Trophoblast cell (in vitro differentiated cells and primary cell): ENCODE measurements at regions not wholly inside any gene's neighbourhood (a gene's known extent, or its start where the extent isn't known, plus 50 kb on each side); places are given as distances from the start of the nearest gene placed in this dataset.

Experiments
- DNase-seq, 2 donors: peaks; one replicate each; pipeline ENCODE4 v3.0.0-alpha.2; 2016
- H2AFZ ChIP-seq: 2 replicates; pipeline ENCODE4 v1.6.1; 2013; ENCODE audit warnings: low read length, moderate library complexity, mild to moderate bottlenecking; ENCODE audit not compliant: insufficient read depth, poor library complexity
- H2AK5ac ChIP-seq: 2 replicates; pipeline ENCODE4 v1.6.1; 2013; ENCODE audit warnings: mild to moderate bottlenecking, low read length
- H2BK120ac ChIP-seq: 2 replicates; pipeline ENCODE4 v1.6.1; 2013; ENCODE audit warnings: low read length, mild to moderate bottlenecking, moderate library complexity; ENCODE audit not compliant: insufficient read depth, poor library complexity
- H2BK12ac ChIP-seq: 2 replicates; pipeline ENCODE4 v1.6.1; 2013; ENCODE audit warnings: mild to moderate bottlenecking, low read length, moderate library complexity
- H2BK5ac ChIP-seq: 2 replicates; pipeline ENCODE4 v1.6.1; 2013; ENCODE audit warnings: low read length, low read depth, moderate library complexity, mild to moderate bottlenecking; ENCODE audit not compliant: poor library complexity
- H3K14ac ChIP-seq: 2 replicates; pipeline ENCODE4 v1.6.1; 2013; ENCODE audit warnings: mild to moderate bottlenecking, low read length
- H3K18ac ChIP-seq: 2 replicates; pipeline ENCODE4 v1.6.1; 2013; ENCODE audit warnings: mild to moderate bottlenecking, low read length
- H3K23ac ChIP-seq: 2 replicates; pipeline ENCODE4 v1.6.1; 2013; ENCODE audit warnings: low read length
- H3K27ac ChIP-seq: 2 replicates; pipeline ENCODE4 v1.5.1; 2013; ENCODE audit warnings: low read depth, mild to moderate bottlenecking, inconsistent platforms, low read length, moderate library complexity
- H3K27me3 ChIP-seq: 2 replicates; pipeline ENCODE4 v1.6.1; 2013; ENCODE audit warnings: inconsistent platforms, mild to moderate bottlenecking, low read length, moderate library complexity; ENCODE audit not compliant: insufficient read depth
- H3K36me3 ChIP-seq, 2 experiments: 1 replicate in 1 of 2; 2 replicates in 1 of 2; pipeline ENCODE4 v1.6.1; 2013; ENCODE audit warnings: low read length in 2 of 2, mild to moderate bottlenecking in 2 of 2, moderate library complexity in 1 of 2; ENCODE audit not compliant: insufficient read depth in 2 of 2, control insufficient read depth in 1 of 2
- H3K4ac ChIP-seq: 2 replicates; pipeline ENCODE4 v1.6.1; 2013; ENCODE audit warnings: low read depth, mild to moderate bottlenecking, low read length, moderate library complexity
- H3K4me1 ChIP-seq, 2 experiments: 1 replicate in 1 of 2; 2 replicates in 1 of 2; pipeline ENCODE4 v1.6.1; 2013; ENCODE audit warnings: low read length in 2 of 2, mild to moderate bottlenecking in 2 of 2, moderate library complexity in 1 of 2; ENCODE audit not compliant: insufficient read depth in 2 of 2, control insufficient read depth in 1 of 2
- H3K4me2 ChIP-seq: 2 replicates; pipeline ENCODE4 v1.6.1; 2013; ENCODE audit warnings: inconsistent platforms, mild to moderate bottlenecking, low read length, moderate library complexity
- H3K4me3 ChIP-seq: 2 replicates; pipeline ENCODE4 v1.5.1; 2013; ENCODE audit warnings: mild to moderate bottlenecking, low read depth, low read length, inconsistent platforms
- H3K79me1 ChIP-seq: one replicate; pipeline ENCODE4 v1.6.1; 2013; ENCODE audit warnings: low read length
- H3K79me2 ChIP-seq: 2 replicates; pipeline ENCODE4 v1.6.1; 2013; ENCODE audit warnings: low read length, mild to moderate bottlenecking; ENCODE audit not compliant: control insufficient read depth, insufficient read depth, poor library complexity
- H3K9ac ChIP-seq: 2 replicates; pipeline ENCODE4 v1.6.1; 2013; ENCODE audit warnings: mild to moderate bottlenecking, low read length
- H3K9me3 ChIP-seq: 2 replicates; pipeline ENCODE4 v1.6.1; 2013; ENCODE audit warnings: low read depth, mild to moderate bottlenecking, control low read depth, inconsistent platforms, low read length; ENCODE audit not compliant: insufficient read depth
- H4K12ac ChIP-seq: 2 replicates; pipeline ENCODE4 v1.6.1; 2013; ENCODE audit warnings: low read depth, mild to moderate bottlenecking, low read length, moderate library complexity
- H4K8ac ChIP-seq: 2 replicates; pipeline ENCODE4 v1.6.1; 2013; ENCODE audit warnings: low read depth, mild to moderate bottlenecking, low read length, moderate library complexity
- H4K91ac ChIP-seq: one replicate; pipeline ENCODE4 v1.6.1; 2013; ENCODE audit warnings: low read depth, mild to moderate bottlenecking, low read length, moderate library complexity
- WGBS: extraction: QIAGEN DNeasy Blood & Tissue Kit; methylation state at CpG from one replicate; pipeline ENCODE4 v1.1.7; 2013; ENCODE audit warnings: missing lambda C conversion rate; ENCODE audit not compliant: insufficient read length, insufficient coverage; ENCODE audit errors: extremely low coverage; 5-methylcytosine and 5-hydroxymethylcytosine counted together

- no peak overlapping the region for H4K91ac ChIP-seq
- H4K12ac ChIP-seq: no peak overlapping the region
- no peak overlapping the region for H2BK5ac ChIP-seq
- no peaks in the 10 kb centered on the region for H3K79me2 ChIP-seq
- H3K36me3 ChIP-seq: no peaks in the 10 kb centered on the region
- no peak overlapping the region for H3K4me3 ChIP-seq
- 100% methylated on average over 1 of the region's 2 CpGs for WGBS
- H2BK12ac ChIP-seq: no peak overlapping the region
- H4K8ac ChIP-seq: no peak overlapping the region
- no peak overlapping the region for H2AFZ ChIP-seq
- no peaks in the 10 kb centered on the region for H3K4me1 ChIP-seq
- H3K14ac ChIP-seq: no peak overlapping the region
- H3K27me3 ChIP-seq: no peaks in the 10 kb centered on the region
- H3K23ac ChIP-seq: no peak overlapping the region
- DNase-seq: no peak
- H2BK120ac ChIP-seq: no peak overlapping the region
- H3K9ac ChIP-seq: no peak overlapping the region
- no peak overlapping the region for H3K4ac ChIP-seq
- no peak overlapping the region for H3K18ac ChIP-seq
- H3K27ac ChIP-seq: no peak overlapping the region
- H2AK5ac ChIP-seq: no peak overlapping the region
- no peaks in the 10 kb centered on the region for H3K79me1 ChIP-seq
- no peak overlapping the region for H3K4me2 ChIP-seq
- H3K9me3 ChIP-seq: no peaks in the 10 kb centered on the region
Measured at GRCh38 chr11:134687548-134687947, 275.5 kb upstream of the B3GAT1 start.

DNA sequence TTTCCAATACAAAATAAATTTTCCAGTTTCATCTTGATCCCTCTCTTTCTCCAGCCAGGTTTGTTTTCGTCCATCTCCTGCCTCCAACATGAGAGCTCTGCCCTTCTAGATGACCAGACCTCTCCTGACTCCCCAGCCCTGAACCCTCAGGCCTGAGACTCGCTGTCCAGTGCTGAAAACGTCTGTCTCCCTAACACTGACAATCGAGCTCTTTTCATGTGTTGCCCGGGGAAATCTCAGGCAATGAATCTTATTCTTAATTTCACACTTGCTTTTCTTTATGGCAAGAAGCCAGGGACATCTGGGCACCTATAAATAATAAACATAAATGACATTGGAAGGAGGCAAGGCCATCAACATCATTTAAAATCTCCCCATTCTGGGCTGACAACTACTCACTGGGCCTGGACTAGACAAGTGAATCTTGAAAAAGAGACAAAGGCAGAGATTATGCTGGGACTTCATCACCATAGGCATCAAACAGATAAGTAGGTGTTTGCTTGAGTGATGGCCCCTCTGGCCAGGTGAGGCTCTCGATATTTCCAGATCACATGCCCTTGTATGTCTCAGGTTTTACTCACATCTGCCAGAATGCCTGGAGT is 274.5 kb upstream of the B3GAT1 start:
- Histone ChIP-seq H2BK120ac (no peak overlapping the region), H3K14ac (no peak overlapping the region), H3K4me3 (no peak overlapping the region), H3K9me3 (no peaks in the 10 kb centered on the region), H2AK5ac (no peak overlapping the region), H3K36me3 (no peaks in the 10 kb centered on the region), H3K4me2 (no peak overlapping the region), H3K4me1 (no peaks in the 10 kb centered on the region), H3K9ac (no peak overlapping the region), H4K91ac (no peak overlapping the region), H4K12ac (no peak overlapping the region), H3K79me1 (no peaks in the 10 kb centered on the region), H3K23ac (no peak overlapping the region), H2AFZ (no peak overlapping the region), H2BK12ac (no peak overlapping the region), H3K27ac (no peak overlapping the region), H2BK5ac (no peak overlapping the region), H3K79me2 (no peaks in the 10 kb centered on the region), H3K27me3 (no peaks in the 10 kb centered on the region), H3K4ac (no peak overlapping the region), H3K18ac (no peak overlapping the region), H4K8ac (no peak overlapping the region)
- WGBS: no CpG with 5 or more reads among the region's 6 CpGs
- no peak for DNase-seq

- H3K27me3 ChIP-seq: no peaks in the 10 kb centered on the region
- no peak overlapping the region for H3K4me2 ChIP-seq
- whole genome bisulfite sequencing: no CpG with 5 or more reads among the region's 6 CpGs
- H2BK5ac ChIP-seq: no peak overlapping the region
- no peak overlapping the region for H2BK120ac ChIP-seq
- H2AK5ac ChIP-seq: no peak overlapping the region
- no peaks in the 10 kb centered on the region for H3K4me1 ChIP-seq
- no peak overlapping the region for H3K23ac ChIP-seq
- no peak overlapping the region for H4K91ac ChIP-seq
- H3K9ac ChIP-seq: no peak overlapping the region
- no peak overlapping the region for H3K4me3 ChIP-seq
- no peaks in the 10 kb centered on the region for H3K9me3 ChIP-seq
- H3K18ac ChIP-seq: no peak overlapping the region
- no peak overlapping the region for H3K27ac ChIP-seq
- no peaks in the 10 kb centered on the region for H3K79me2 ChIP-seq
- no peak overlapping the region for H3K4ac ChIP-seq
- H3K36me3 ChIP-seq: no peaks in the 10 kb centered on the region
- H3K14ac ChIP-seq: no peak overlapping the region
- no peak overlapping the region for H2BK12ac ChIP-seq
- no peaks in the 10 kb centered on the region for H3K79me1 ChIP-seq
- no peak overlapping the region for H4K12ac ChIP-seq
- H4K8ac ChIP-seq: no peak overlapping the region
- DNase-seq: no peak
- no peak overlapping the region for H2AFZ ChIP-seq
Measured at GRCh38 chr11:134685793-134686380, 273.8 kb upstream of the B3GAT1 start.

DNA sequence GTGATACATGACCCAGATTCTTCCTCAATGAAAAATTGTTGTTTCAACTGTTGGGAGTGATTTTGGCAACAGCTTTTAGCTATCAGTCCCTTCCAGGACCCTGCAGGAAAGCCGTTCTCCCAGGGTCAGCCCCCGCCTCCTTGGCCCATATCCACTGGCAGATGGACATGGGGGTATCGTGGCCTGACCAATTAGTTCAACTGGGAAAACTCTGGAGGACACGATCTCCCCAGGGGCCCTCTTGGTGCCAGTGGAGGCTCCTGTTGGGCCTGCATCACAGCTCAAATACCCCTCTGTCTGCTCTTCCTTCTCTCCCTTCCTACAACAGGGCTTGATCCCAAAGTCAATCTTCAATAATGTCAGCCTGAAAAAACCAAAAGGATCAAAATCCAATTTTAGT is 272.5 kb upstream of the B3GAT1 start:
- no peak overlapping the region for H2AFZ ChIP-seq
- H3K36me3 ChIP-seq: no peaks in the 10 kb centered on the region
- H3K4me3 ChIP-seq: no peak overlapping the region
- H3K27me3 ChIP-seq: no peaks in the 10 kb centered on the region
- H4K12ac ChIP-seq: no peak overlapping the region
- H3K23ac ChIP-seq: no peak overlapping the region
- WGBS: no CpG with 5 or more reads among the region's 4 CpGs
- no peak overlapping the region for H3K9ac ChIP-seq
- no peak overlapping the region for H2BK120ac ChIP-seq
- no peaks in the 10 kb centered on the region for H3K79me1 ChIP-seq
- H3K9me3 ChIP-seq: no peaks in the 10 kb centered on the region
- no peak overlapping the region for H3K4me2 ChIP-seq
- no peak overlapping the region for H2BK12ac ChIP-seq
- no peak overlapping the region for H3K14ac ChIP-seq
- no peak overlapping the region for H3K27ac ChIP-seq
- H3K4ac ChIP-seq: no peak overlapping the region
- no peak overlapping the region for H2BK5ac ChIP-seq
- no peaks in the 10 kb centered on the region for H3K79me2 ChIP-seq
- H2AK5ac ChIP-seq: no peak overlapping the region
- H3K18ac ChIP-seq: no peak overlapping the region
- no peak overlapping the region for H4K8ac ChIP-seq
- DNase-seq: no peak
- H3K4me1 ChIP-seq: no peaks in the 10 kb centered on the region
- no peak overlapping the region for H4K91ac ChIP-seq
